Ovary (tissue), 7 donors: ENCODE measurements at regions not wholly inside any gene's neighbourhood (a gene's known extent, or its start where the extent isn't known, plus 50 kb on each side); places are given as distances from the start of the nearest gene placed in this dataset.

Experiments
- DNase-seq, 5 donors: peaks; one replicate each; pipeline ENCODE4 v3.0.0-alpha.2; 2019 to 2020
- H3K27ac ChIP-seq, 2 donors: fragments of 200-600 bp; one replicate each; pipeline versions ENCODE4 v1.5.1 to v1.8.0; 2019 to 2022
- H3K27me3 ChIP-seq: fragments of 200-600 bp; one replicate; pipeline ENCODE4 v1.8.0; 2022
- H3K36me3 ChIP-seq: fragments of 200-600 bp; sonication (generic); one replicate; pipeline ENCODE4 v1.5.1; 2019
- H3K4me1 ChIP-seq: one replicate; pipeline ENCODE4 v1.8.1; 2013; ENCODE audit warnings: mild to moderate bottlenecking, moderate library complexity; ENCODE audit not compliant: insufficient read depth
- H3K4me3 ChIP-seq: fragments of 200-600 bp; sonication (generic); one replicate; pipeline ENCODE4 v1.5.1; 2017
- H3K9me3 ChIP-seq, 2 donors: fragments of 200-600 bp in 1 of 2; sonication (generic) in 1 of 2; one replicate each; pipeline versions ENCODE4 v1.5.1 to v1.8.1; 2013 to 2019; ENCODE audit warnings: mild to moderate bottlenecking in 1 of 2, moderate library complexity in 1 of 2
- CTCF ChIP-seq, 3 donors: fragments of 450-650 bp in 2 of 3; fragments of 200-600 bp in 1 of 3; IDR thresholded peaks; one replicate each; pipeline versions ENCODE4 v1.5.1 to v1.8.0; 2016 to 2022; ENCODE audit warnings: antibody characterized with exemption in 3 of 3, mild to moderate bottlenecking in 1 of 3
- EP300 ChIP-seq: sonication (generic); formaldehyde crosslinking; IDR thresholded peaks from one replicate; pipeline ENCODE4 v1.6.1; 2017; ENCODE audit warnings: antibody characterized with exemption
- POLR2A ChIP-seq: fragments of 450-650 bp; IDR thresholded peaks from one replicate; pipeline ENCODE4 v1.6.1; 2017; ENCODE audit warnings: antibody characterized with exemption, mild to moderate bottlenecking, moderate library complexity
- WGBS, 3 donors: extraction: QIAGEN DNeasy Blood & Tissue Kit in 1 of 3; methylation state at CpG; one replicate each; pipeline versions ENCODE4 v1.1.5 to v1.1.7; 2013 to 2017; 5-methylcytosine and 5-hydroxymethylcytosine counted together
- intact Hi-C, 4 donors: fragments of 100-400 bp; cut with DNase I; formaldehyde crosslinking; loops; one replicate each; pipeline versions ENCODE4 v1.11.0 to v1.15.1; 2022 to 2023
- donor health status: DM: no; HTN: no; CAD: no; lungs with moderate emphysema.
- donor health status: DM: no; HTN: no; CAD: no.
- donor health status: Bipolar disorder and iron deficiency.
- donor health status: DM: no; HTN: no; CAD: no.
- donor health status: DM: yes; HTN: yes; CAD: no.

- no peak overlapping the region for H3K4me3 ChIP-seq
- 79 to 86% (median 82%) methylated on average over 16 of the region's 16 CpGs for WGBS, 3 donors
- H3K9me3 ChIP-seq, result no peaks in the 10 kb centered on the region
- peak; percentile 17 for TF ChIP-seq EP300
- TF ChIP-seq POLR2A, result no peak
- no peaks in the 10 kb centered on the region for H3K4me1 ChIP-seq
- no peaks in the 10 kb centered on the region for H3K36me3 ChIP-seq
- intact Hi-C loops, result no loop called here
- H3K27me3 ChIP-seq, result no peaks in the 10 kb centered on the region
- no peak for DNase-seq
- no peak overlapping the region for H3K27ac ChIP-seq
Measured at GRCh38 chr14:103194256-103195045, 71.2 kb downstream of the TNFAIP2 start.

GRCh38 chr14:103195828-103196615, 72.8 kb downstream of the TNFAIP2 start:
- Histone ChIP-seq H3K9me3 (no peaks in the 10 kb centered on the region), H3K27me3 (no peaks in the 10 kb centered on the region), H3K27ac (no peak overlapping the region), H3K4me1 (no peaks in the 10 kb centered on the region), H3K36me3 (no peaks in the 10 kb centered on the region), H3K4me3 (no peak overlapping the region)
- no peak for DNase-seq
- intact Hi-C loops, result no loop called here
- 91 to 93% (median 92%) methylated on average over 22 of the region's 22 CpGs for WGBS, 3 donors
- TF ChIP-seq EP300 (no peak), POLR2A (no peak), CTCF (IDR thresholded peaks at IDR 0.05) (no peak)

- Histone ChIP-seq H3K27ac (no peak overlapping the region), H3K9me3 (no peaks in the 10 kb centered on the region), H3K36me3 (no peaks in the 10 kb centered on the region), H3K27me3 (no peaks in the 10 kb centered on the region), H3K4me3 (no peak overlapping the region), H3K4me1 (no peaks in the 10 kb centered on the region)
- TF ChIP-seq EP300 (no peak), POLR2A (no peak), CTCF (IDR thresholded peaks at IDR 0.05) (no peak)
- 96 to 97% (median 96%) methylated on average over 11 of the region's 11 CpGs for WGBS, 3 donors
- no peak for DNase-seq
- intact Hi-C loops, result no loop called here
Measured at GRCh38 chr14:103196716-103197115, 73.5 kb downstream of the TNFAIP2 start.

GRCh38 chr14:103198131-103199105, 75.2 kb downstream of the TNFAIP2 start:
- no peaks in the 10 kb centered on the region for H3K27me3 ChIP-seq
- H3K9me3 ChIP-seq, result no peaks in the 10 kb centered on the region
- TF ChIP-seq CTCF (IDR thresholded peaks at IDR 0.05) (no peak), POLR2A (no peak), EP300 (peak; percentile 61)
- 34 to 37% (median 36%) methylated on average over 14 of the region's 14 CpGs for WGBS, 3 donors
- peak overlapping the region in 1 of 2 donors; percentile 51 for H3K27ac ChIP-seq
- H3K36me3 ChIP-seq, result no peaks in the 10 kb centered on the region
- intact Hi-C loops, result no loop called here
- DNase-seq, result peak in 1 of 5 donors; percentile 72
- no peaks in the 10 kb centered on the region for H3K4me1 ChIP-seq
- no peak overlapping the region for H3K4me3 ChIP-seq
